ENCODE measurements at regions not wholly inside any gene's neighbourhood (a gene's known extent, or its start where the extent isn't known, plus 50 kb on each side); places are given as distances from the start of the nearest gene placed in this dataset.

DNA sequence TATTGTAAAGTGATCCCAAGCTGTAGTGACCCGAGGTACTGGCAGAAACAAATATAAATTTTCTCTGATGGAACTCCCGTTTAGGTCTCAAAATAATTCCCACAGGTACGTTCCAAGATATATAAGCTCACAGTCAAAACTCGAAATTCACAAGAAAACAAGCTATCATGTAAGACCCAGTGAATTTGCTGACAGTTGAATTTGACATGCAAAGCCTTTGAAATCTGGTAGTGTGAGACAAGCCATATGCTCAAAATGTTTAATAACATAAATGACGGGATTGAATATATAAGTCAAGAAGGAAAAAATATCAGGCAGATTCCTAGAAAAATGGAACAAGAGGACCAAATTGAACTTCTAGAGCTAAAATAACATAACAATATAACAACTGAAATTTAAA is 252.8 kb downstream of the TMA16 start:
- DNase-seq (ENCODE audit: low read depth, low spot score) = no peak
- H3K4me3 ChIP-seq (ENCODE audit: low read depth, low read length) = no peak overlapping the region
- CTCF ChIA-PET = interaction anchor here (1.2 to 1.8 kb wide), 3 partner anchors 7 to 191 kb away, joined by 3 to 6 read pairs (median 5); no protein-coding TSS in a partner anchor
- TF ChIP-seq, protein P1, sequence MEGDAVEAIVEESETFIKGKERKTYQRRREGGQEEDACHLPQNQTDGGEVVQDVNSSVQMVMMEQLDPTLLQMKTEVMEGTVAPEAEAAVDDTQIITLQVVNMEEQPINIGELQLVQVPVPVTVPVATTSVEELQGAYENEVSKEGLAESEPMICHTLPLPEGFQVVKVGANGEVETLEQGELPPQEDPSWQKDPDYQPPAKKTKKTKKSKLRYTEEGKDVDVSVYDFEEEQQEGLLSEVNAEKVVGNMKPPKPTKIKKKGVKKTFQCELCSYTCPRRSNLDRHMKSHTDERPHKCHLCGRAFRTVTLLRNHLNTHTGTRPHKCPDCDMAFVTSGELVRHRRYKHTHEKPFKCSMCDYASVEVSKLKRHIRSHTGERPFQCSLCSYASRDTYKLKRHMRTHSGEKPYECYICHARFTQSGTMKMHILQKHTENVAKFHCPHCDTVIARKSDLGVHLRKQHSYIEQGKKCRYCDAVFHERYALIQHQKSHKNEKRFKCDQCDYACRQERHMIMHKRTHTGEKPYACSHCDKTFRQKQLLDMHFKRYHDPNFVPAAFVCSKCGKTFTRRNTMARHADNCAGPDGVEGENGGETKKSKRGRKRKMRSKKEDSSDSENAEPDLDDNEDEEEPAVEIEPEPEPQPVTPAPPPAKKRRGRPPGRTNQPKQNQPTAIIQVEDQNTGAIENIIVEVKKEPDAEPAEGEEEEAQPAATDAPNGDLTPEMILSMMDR (IDR thresholded peaks at IDR 0.05; ENCODE audit: insufficient read depth, low read length, missing control alignments) = no peak
- POLR2A ChIA-PET = no interaction called here

DNA sequence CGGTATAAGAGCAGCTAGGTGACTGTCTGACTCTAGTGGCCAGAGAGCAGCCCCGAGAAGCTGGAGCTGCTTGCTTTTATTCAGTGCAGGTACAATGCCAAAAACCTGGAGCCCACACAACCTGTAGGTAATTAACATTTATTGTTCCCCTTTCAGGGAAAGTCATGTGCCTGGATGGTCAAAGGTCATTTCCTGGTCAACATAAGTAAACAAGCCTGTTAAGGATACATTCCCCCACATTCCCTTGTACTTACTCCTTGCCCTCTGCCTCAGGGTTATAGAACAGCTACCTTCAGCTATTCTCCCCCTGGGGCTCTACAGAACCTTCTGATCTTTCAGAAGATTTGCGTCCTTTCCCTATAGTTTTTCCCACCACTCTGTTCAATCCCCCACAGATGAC is 253.4 kb downstream of the TMA16 start:
- no peak for DNase-seq (ENCODE audit: low read depth, low spot score)
- TF ChIP-seq, protein P1 (IDR thresholded peaks at IDR 0.05; ENCODE audit: insufficient read depth, low read length, missing control alignments) = no peak
- POLR2A ChIA-PET = no interaction called here
- CTCF ChIA-PET = interaction anchor here (1.4 kb wide), 1 partner anchor 192 kb away, joined by 5 read pairs; no protein-coding TSS in a partner anchor
- no peak overlapping the region for H3K4me3 ChIP-seq (ENCODE audit: low read depth, low read length)

- ChIA-PET CTCF (no interaction called here), POLR2A (no interaction called here)
- no peak overlapping the region for H3K4me3 ChIP-seq (ENCODE audit: low read depth, low read length)
- TF ChIP-seq, protein P1 (IDR thresholded peaks at IDR 0.05; ENCODE audit: insufficient read depth, low read length, missing control alignments) = no peak
- DNase-seq (ENCODE audit: low read depth, low spot score) = no peak
Observed at GRCh38 chr4:163748449-163748848, 254.0 kb downstream of the TMA16 start.

GRCh38 chr4:163755013-163755412 is 260.5 kb downstream of the TMA16 start:
- POLR2A ChIA-PET = no interaction called here
- TF ChIP-seq, protein P1 (IDR thresholded peaks at IDR 0.05; ENCODE audit: insufficient read depth, low read length, missing control alignments) = no peak
- CTCF ChIA-PET = interaction anchor here (0.7 to 10.4 kb wide), 10 partner anchors 9 to 976 kb away, joined by 3 to 162 read pairs (median 4); no protein-coding TSS in a partner anchor
- no peak overlapping the region for H3K4me3 ChIP-seq (ENCODE audit: low read depth, low read length)
- DNase-seq (ENCODE audit: low read depth, low spot score) = no peak

- CTCF ChIA-PET = interaction anchor here (1.2 to 10.4 kb wide), 4 partner anchors 79 to 273 kb away, joined by 3 to 162 read pairs (median 4); no protein-coding TSS in a partner anchor
- no peak for DNase-seq (ENCODE audit: low read depth, low spot score)
- POLR2A ChIA-PET = no interaction called here
- H3K4me3 ChIP-seq (ENCODE audit: low read depth, low read length) = no peak overlapping the region
- TF ChIP-seq, protein P1 (IDR thresholded peaks at IDR 0.05; ENCODE audit: insufficient read depth, low read length, missing control alignments) = no peak
Observed at GRCh38 chr4:163757219-163757618, 262.7 kb downstream of the TMA16 start.

DNA sequence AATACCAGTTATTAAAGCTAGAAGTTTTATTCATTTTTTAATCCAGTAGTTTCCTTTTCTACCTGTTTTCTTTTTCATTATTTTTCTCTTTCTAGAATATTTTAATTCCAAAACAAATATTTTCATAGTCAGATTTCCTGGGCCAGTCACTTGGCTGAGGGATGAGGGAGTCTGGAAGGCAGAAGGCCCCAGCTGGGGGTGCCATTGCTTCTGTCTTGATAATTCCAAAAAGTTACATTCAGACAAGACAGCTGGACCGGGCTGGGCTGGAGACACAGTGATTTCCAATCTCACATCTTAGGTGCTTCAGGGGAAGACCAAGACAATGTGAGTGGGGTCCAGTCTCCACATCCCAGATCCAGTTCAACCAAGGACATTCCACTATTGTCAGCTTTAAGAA is 263.5 kb downstream of the TMA16 start:
- ChIA-PET POLR2A (no interaction called here), CTCF (interaction anchor here (0.6 to 10.4 kb wide), 6 partner anchors 9 to 273 kb away, joined by 3 to 162 read pairs (median 4); no protein-coding TSS in a partner anchor)
- TF ChIP-seq, protein P1 (IDR thresholded peaks at IDR 0.05; ENCODE audit: insufficient read depth, low read length, missing control alignments) = no peak
- no peak overlapping the region for H3K4me3 ChIP-seq (ENCODE audit: low read depth, low read length)
- no peak for DNase-seq (ENCODE audit: low read depth, low spot score)

Data from AG04449 (cell line).